ENCODE measurements at regions not wholly inside any gene's neighbourhood (a gene's known extent, or its start where the extent isn't known, plus 50 kb on each side); places are given as distances from the start of the nearest gene placed in this dataset.

DNA sequence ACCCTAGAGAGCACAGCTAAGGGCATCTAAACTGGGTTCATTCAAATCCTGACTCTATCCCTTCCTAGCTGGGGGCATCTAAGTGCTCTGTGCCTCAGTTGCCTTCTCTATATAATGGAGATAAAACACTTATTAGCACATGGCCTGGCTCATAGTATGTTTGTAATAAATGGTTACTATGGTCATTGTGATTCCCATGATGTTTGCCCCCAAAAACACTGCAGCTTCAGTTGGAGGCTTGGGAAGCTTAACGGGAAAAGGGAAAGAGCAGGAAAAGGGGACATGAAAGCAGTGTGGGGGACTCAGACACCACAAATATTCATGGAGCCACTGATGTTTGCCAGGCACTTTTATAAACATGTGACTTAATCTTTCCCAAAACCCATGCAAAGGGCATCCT lies 118.1 kb downstream of the INHBB start:
- Histone ChIP-seq H2AFZ (no peak overlapping the region), H3K36me3 (ENCODE audit: insufficient read depth) (no peaks in the 10 kb centered on the region), H3K27ac (ENCODE audit: low read depth) (no peak overlapping the region), H3K4me3 (no peak overlapping the region), H4K20me1 (replicated peaks; ENCODE audit: insufficient read depth) (peaks cover 12% of the 10 kb centered on the region), H3F3A (replicated peaks; ENCODE audit: low read depth) (0 out of 2 replicates have a peak, but pooled peaks cover 3% of the 10 kb centered on the region), H3K79me2 (replicated peaks; ENCODE audit: insufficient read depth) (no peaks in the 10 kb centered on the region), H3K4me1 (ENCODE audit: insufficient read depth) (peaks cover 13% of the 10 kb centered on the region), H3K27me3 (ENCODE audit: insufficient read depth) (peaks cover 99% of the 10 kb centered on the region), H3K9me2 (ENCODE audit: insufficient read depth) (no peaks in the 10 kb centered on the region), H3K4me2 (no peak overlapping the region)
- peaks cover 12% of the 10 kb centered on the region for H3K4me1 Mint-ChIP-seq
- no peak overlapping the region for H3K27ac Mint-ChIP-seq
- H3K4me3 Mint-ChIP-seq = no peak overlapping the region
- H3K36me3 Mint-ChIP-seq (ENCODE audit: low read depth) = no peaks in the 10 kb centered on the region
- no peaks in the 10 kb centered on the region for H3K9me3 Mint-ChIP-seq
- ATAC-seq = no peak
- TF ChIP-seq, protein P1, sequence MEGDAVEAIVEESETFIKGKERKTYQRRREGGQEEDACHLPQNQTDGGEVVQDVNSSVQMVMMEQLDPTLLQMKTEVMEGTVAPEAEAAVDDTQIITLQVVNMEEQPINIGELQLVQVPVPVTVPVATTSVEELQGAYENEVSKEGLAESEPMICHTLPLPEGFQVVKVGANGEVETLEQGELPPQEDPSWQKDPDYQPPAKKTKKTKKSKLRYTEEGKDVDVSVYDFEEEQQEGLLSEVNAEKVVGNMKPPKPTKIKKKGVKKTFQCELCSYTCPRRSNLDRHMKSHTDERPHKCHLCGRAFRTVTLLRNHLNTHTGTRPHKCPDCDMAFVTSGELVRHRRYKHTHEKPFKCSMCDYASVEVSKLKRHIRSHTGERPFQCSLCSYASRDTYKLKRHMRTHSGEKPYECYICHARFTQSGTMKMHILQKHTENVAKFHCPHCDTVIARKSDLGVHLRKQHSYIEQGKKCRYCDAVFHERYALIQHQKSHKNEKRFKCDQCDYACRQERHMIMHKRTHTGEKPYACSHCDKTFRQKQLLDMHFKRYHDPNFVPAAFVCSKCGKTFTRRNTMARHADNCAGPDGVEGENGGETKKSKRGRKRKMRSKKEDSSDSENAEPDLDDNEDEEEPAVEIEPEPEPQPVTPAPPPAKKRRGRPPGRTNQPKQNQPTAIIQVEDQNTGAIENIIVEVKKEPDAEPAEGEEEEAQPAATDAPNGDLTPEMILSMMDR (conservative IDR thresholded peaks at IDR 0.05; ENCODE audit: low read depth in 2 of 2) = no peak
- TF ChIP-seq STAT1 (IDR thresholded peaks at IDR 0.05; ENCODE audit: unreplicated experiment) (no peak), EZH2 (IDR thresholded peaks at IDR 0.05; ENCODE audit: low read depth, unreplicated experiment) (no peak), JUNB (IDR thresholded peaks at IDR 0.05; ENCODE audit: unreplicated experiment) (no peak), ZNF331 (CRISPR knock-in tag; IDR thresholded peaks at IDR 0.05; ENCODE audit: low read depth) (no peak), POLR2AphosphoS5 (IDR thresholded peaks at IDR 0.05; ENCODE audit: low read depth) (no peak), CREB1 (CRISPR knock-in tag; IDR thresholded peaks at IDR 0.05; ENCODE audit: low read depth) (no peak), NANOG (IDR thresholded peaks at IDR 0.05; ENCODE audit: borderline replicate concordance) (no peak), EZH2phosphoT487 (IDR thresholded peaks at IDR 0.05; ENCODE audit: unreplicated experiment) (no peak), ZNF114 (CRISPR knock-in tag; IDR thresholded peaks at IDR 0.05) (no peak)
- TF ChIP-seq, protein P2, sequence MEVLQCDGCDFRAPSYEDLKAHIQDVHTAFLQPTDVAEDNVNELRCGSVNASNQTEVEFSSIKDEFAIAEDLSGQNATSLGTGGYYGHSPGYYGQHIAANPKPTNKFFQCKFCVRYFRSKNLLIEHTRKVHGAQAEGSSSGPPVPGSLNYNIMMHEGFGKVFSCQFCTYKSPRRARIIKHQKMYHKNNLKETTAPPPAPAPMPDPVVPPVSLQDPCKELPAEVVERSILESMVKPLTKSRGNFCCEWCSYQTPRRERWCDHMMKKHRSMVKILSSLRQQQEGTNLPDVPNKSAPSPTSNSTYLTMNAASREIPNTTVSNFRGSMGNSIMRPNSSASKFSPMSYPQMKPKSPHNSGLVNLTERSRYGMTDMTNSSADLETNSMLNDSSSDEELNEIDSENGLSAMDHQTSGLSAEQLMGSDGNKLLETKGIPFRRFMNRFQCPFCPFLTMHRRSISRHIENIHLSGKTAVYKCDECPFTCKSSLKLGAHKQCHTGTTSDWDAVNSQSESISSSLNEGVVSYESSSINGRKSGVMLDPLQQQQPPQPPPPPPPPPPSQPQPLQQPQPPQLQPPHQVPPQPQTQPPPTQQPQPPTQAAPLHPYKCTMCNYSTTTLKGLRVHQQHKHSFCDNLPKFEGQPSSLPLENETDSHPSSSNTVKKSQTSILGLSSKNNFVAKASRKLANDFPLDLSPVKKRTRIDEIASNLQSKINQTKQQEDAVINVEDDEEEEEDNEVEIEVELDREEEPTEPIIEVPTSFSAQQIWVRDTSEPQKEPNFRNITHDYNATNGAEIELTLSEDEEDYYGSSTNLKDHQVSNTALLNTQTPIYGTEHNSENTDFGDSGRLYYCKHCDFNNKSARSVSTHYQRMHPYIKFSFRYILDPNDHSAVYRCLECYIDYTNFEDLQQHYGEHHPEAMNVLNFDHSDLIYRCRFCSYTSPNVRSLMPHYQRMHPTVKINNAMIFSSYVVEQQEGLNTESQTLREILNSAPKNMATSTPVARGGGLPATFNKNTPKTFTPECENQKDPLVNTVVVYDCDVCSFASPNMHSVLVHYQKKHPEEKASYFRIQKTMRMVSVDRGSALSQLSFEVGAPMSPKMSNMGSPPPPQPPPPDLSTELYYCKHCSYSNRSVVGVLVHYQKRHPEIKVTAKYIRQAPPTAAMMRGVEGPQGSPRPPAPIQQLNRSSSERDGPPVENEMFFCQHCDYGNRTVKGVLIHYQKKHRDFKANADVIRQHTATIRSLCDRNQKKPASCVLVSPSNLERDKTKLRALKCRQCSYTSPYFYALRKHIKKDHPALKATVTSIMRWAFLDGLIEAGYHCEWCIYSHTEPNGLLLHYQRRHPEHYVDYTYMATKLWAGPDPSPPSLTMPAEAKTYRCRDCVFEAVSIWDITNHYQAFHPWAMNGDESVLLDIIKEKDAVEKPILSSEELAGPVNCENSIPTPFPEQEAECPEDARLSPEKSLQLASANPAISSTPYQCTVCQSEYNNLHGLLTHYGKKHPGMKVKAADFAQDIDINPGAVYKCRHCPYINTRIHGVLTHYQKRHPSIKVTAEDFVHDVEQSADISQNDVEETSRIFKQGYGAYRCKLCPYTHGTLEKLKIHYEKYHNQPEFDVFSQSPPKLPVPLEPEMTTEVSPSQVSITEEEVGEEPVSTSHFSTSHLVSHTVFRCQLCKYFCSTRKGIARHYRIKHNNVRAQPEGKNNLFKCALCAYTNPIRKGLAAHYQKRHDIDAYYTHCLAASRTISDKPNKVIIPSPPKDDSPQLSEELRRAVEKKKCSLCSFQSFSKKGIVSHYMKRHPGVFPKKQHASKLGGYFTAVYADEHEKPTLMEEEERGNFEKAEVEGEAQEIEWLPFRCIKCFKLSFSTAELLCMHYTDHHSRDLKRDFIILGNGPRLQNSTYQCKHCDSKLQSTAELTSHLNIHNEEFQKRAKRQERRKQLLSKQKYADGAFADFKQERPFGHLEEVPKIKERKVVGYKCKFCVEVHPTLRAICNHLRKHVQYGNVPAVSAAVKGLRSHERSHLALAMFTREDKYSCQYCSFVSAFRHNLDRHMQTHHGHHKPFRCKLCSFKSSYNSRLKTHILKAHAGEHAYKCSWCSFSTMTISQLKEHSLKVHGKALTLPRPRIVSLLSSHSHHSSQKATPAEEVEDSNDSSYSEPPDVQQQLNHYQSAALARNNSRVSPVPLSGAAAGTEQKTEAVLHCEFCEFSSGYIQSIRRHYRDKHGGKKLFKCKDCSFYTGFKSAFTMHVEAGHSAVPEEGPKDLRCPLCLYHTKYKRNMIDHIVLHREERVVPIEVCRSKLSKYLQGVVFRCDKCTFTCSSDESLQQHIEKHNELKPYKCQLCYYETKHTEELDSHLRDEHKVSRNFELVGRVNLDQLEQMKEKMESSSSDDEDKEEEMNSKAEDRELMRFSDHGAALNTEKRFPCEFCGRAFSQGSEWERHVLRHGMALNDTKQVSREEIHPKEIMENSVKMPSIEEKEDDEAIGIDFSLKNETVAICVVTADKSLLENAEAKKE (CRISPR knock-in tag; IDR thresholded peaks at IDR 0.05) = no peak
- TF ChIP-seq, protein P3, sequence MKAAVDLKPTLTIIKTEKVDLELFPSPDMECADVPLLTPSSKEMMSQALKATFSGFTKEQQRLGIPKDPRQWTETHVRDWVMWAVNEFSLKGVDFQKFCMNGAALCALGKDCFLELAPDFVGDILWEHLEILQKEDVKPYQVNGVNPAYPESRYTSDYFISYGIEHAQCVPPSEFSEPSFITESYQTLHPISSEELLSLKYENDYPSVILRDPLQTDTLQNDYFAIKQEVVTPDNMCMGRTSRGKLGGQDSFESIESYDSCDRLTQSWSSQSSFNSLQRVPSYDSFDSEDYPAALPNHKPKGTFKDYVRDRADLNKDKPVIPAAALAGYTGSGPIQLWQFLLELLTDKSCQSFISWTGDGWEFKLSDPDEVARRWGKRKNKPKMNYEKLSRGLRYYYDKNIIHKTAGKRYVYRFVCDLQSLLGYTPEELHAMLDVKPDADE (IDR thresholded peaks at IDR 0.05) = no peak
- TF ChIP-seq, protein P4, sequence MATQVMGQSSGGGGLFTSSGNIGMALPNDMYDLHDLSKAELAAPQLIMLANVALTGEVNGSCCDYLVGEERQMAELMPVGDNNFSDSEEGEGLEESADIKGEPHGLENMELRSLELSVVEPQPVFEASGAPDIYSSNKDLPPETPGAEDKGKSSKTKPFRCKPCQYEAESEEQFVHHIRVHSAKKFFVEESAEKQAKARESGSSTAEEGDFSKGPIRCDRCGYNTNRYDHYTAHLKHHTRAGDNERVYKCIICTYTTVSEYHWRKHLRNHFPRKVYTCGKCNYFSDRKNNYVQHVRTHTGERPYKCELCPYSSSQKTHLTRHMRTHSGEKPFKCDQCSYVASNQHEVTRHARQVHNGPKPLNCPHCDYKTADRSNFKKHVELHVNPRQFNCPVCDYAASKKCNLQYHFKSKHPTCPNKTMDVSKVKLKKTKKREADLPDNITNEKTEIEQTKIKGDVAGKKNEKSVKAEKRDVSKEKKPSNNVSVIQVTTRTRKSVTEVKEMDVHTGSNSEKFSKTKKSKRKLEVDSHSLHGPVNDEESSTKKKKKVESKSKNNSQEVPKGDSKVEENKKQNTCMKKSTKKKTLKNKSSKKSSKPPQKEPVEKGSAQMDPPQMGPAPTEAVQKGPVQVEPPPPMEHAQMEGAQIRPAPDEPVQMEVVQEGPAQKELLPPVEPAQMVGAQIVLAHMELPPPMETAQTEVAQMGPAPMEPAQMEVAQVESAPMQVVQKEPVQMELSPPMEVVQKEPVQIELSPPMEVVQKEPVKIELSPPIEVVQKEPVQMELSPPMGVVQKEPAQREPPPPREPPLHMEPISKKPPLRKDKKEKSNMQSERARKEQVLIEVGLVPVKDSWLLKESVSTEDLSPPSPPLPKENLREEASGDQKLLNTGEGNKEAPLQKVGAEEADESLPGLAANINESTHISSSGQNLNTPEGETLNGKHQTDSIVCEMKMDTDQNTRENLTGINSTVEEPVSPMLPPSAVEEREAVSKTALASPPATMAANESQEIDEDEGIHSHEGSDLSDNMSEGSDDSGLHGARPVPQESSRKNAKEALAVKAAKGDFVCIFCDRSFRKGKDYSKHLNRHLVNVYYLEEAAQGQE (IDR thresholded peaks at IDR 0.05; ENCODE audit: unreplicated experiment) = no peak
- peaks cover 90% of the 10 kb centered on the region for H3K27me3 Mint-ChIP-seq (ENCODE audit: insufficient read depth, low read depth, poor library complexity)
- no peak for DNase-seq (ENCODE audit: low spot score)
